GM23338 (cell line): ENCODE measurements at regions not wholly inside any gene's neighbourhood (a gene's known extent, or its start where the extent isn't known, plus 50 kb on each side); places are given as distances from the start of the nearest gene placed in this dataset.

Experiments used
- ATAC-seq: fragments of 200-7000 bp; cut with Tn5 transposase; 3 replicates; pipeline ENCODE4 v1.9.1; 2020
- DNase-seq: peaks from one replicate; pipeline ENCODE4 v3.0.0-alpha.2; 2015; ENCODE audit warnings: low spot score
- H2AFZ ChIP-seq: fragments of 200-600 bp; sonication (generic); 2 replicates; pipeline ENCODE4 v1.8.0; 2016; ENCODE audit warnings: antibody characterized with exemption, mild to moderate bottlenecking, moderate library complexity
- H3F3A ChIP-seq: fragments of 200-600 bp; sonication (generic); replicated peaks from 2 replicates; pipeline ENCODE4 v1.8.0; 2017; ENCODE audit warnings: antibody characterized with exemption, mixed run types, low read depth
- H3K27ac ChIP-seq: fragments of 200-600 bp; sonication (generic); 2 replicates; pipeline ENCODE4 v1.6.1; 2016; ENCODE audit warnings: low read depth
- H3K27me3 ChIP-seq: fragments of 200-600 bp; sonication (generic); 2 replicates; pipeline ENCODE4 v1.8.0; 2016; ENCODE audit warnings: mild to moderate bottlenecking, mixed run types, moderate library complexity; ENCODE audit not compliant: insufficient read depth
- H3K36me3 ChIP-seq: fragments of 200-600 bp; sonication (generic); 2 replicates; pipeline ENCODE4 v1.8.0; 2016; ENCODE audit warnings: mild to moderate bottlenecking; ENCODE audit not compliant: insufficient read depth
- H3K4me1 ChIP-seq: fragments of 200-600 bp; sonication (generic); 2 replicates; pipeline ENCODE4 v1.8.0; 2016; ENCODE audit warnings: mild to moderate bottlenecking, moderate library complexity; ENCODE audit not compliant: insufficient read depth
- H3K4me2 ChIP-seq: fragments of 200-600 bp; sonication (generic); 2 replicates; pipeline ENCODE4 v1.7.1; 2017; ENCODE audit warnings: mixed run types
- H3K4me3 ChIP-seq: fragments of 200-600 bp; sonication (generic); 2 replicates; pipeline ENCODE4 v1.6.1; 2016; ENCODE audit warnings: mixed run types
- H3K79me2 ChIP-seq: fragments of 200-600 bp; sonication (generic); replicated peaks from 2 replicates; pipeline ENCODE4 v1.8.0; 2017; ENCODE audit warnings: mild to moderate bottlenecking; ENCODE audit not compliant: insufficient read depth
- H3K9me2 ChIP-seq: fragments of 200-600 bp; sonication (generic); 2 replicates; pipeline ENCODE4 v1.8.0; 2017; ENCODE audit not compliant: insufficient read depth
- H4K20me1 ChIP-seq: fragments of 200-600 bp; sonication (generic); replicated peaks from 2 replicates; pipeline ENCODE4 v1.8.0; 2017; ENCODE audit warnings: mild to moderate bottlenecking; ENCODE audit not compliant: insufficient read depth
- H3K27ac Mint-ChIP-seq: 2 replicates; pipeline ENCODE4 v1.8.0; 2020; ENCODE audit warnings: inconsistent platforms, mild to moderate bottlenecking, moderate library complexity, mixed read lengths
- H3K27me3 Mint-ChIP-seq: 3 replicates; pipeline ENCODE4 v1.8.0; 2022; ENCODE audit warnings: low read depth, mild to moderate bottlenecking, moderate library complexity, mixed read lengths, inconsistent platforms; ENCODE audit not compliant: insufficient read depth, poor library complexity
- H3K36me3 Mint-ChIP-seq: 3 replicates; pipeline ENCODE4 v1.8.0; 2021; ENCODE audit warnings: low read depth, mild to moderate bottlenecking, inconsistent platforms, moderate library complexity, mixed read lengths
- H3K4me1 Mint-ChIP-seq: 3 replicates; pipeline ENCODE4 v1.8.0; 2020; ENCODE audit warnings: mild to moderate bottlenecking, inconsistent platforms, mixed read lengths
- H3K4me3 Mint-ChIP-seq: 3 replicates; pipeline ENCODE4 v1.8.0; 2021; ENCODE audit warnings: moderate library complexity, mild to moderate bottlenecking, inconsistent platforms, mixed read lengths
- H3K9me3 Mint-ChIP-seq: 3 replicates; pipeline ENCODE4 v1.8.0; 2020; ENCODE audit warnings: moderate library complexity, mild to moderate bottlenecking, inconsistent platforms, mixed read lengths
- EZH2 ChIP-seq: fragments of 200-600 bp; sonication (generic); IDR thresholded peaks from one replicate; pipeline ENCODE4 v1.8.0; 2017; ENCODE audit warnings: antibody characterized with exemption, mild to moderate bottlenecking, low read depth; ENCODE audit not compliant: unreplicated experiment
- REST ChIP-seq: IDR thresholded peaks from one replicate; pipeline ENCODE4 v1.6.1; 2018; ENCODE audit warnings: antibody characterized with exemption; ENCODE audit not compliant: unreplicated experiment
- ZNF114 ChIP-seq: fragments of 250-450 bp; sonication (Bioruptor Pico); IDR thresholded peaks from 2 replicates; pipeline ENCODE4 v1.5.0; 2020; ENCODE audit warnings: mild to moderate bottlenecking, moderate library complexity
- ZNF331 ChIP-seq: fragments of 250-450 bp; sonication (Bioruptor Pico); IDR thresholded peaks from 2 replicates; pipeline ENCODE4 v1.5.0; 2020; ENCODE audit warnings: low read depth, mild to moderate bottlenecking, moderate library complexity
- TF ChIP-seq, protein P1 (sequence below), 2 experiments: fragments of 200-600 bp in 1 of 2; sonication (generic) in 1 of 2; conservative IDR thresholded peaks; 2 replicates each; pipeline versions ENCODE4 v1.5.1 to v1.6.1; 2016 to 2017; ENCODE audit warnings: antibody characterized with exemption in 2 of 2, low read depth in 2 of 2, mild to moderate bottlenecking in 2 of 2, moderate library complexity in 1 of 2

- TF ChIP-seq REST, result no peak
Measured at GRCh38 chr20:6418732-6419131, 295.9 kb upstream of the FERMT1 start (continued).

GRCh38 chr20:6416371-6416770 is 293.5 kb upstream of the FERMT1 start:
- peaks cover 2% of the 10 kb centered on the region for H3K27me3 Mint-ChIP-seq
- H3K36me3 Mint-ChIP-seq, result no peaks in the 10 kb centered on the region
- H3K4me1 Mint-ChIP-seq, result peaks cover 7% of the 10 kb centered on the region
- Histone ChIP-seq H3K4me2 (no peak overlapping the region), H3K79me2 (no peaks in the 10 kb centered on the region), H4K20me1 (no peaks in the 10 kb centered on the region), H3K4me3 (no peak overlapping the region), H3F3A (no peaks in the 10 kb centered on the region), H3K27me3 (no peaks in the 10 kb centered on the region), H2AFZ (no peak overlapping the region), H3K27ac (no peak overlapping the region), H3K36me3 (no peaks in the 10 kb centered on the region), H3K9me2 (no peaks in the 10 kb centered on the region; the same call in 1 of the 2 replicates), H3K4me1 (no peaks in the 10 kb centered on the region; the same call in 1 of the 2 replicates)
- H3K27ac Mint-ChIP-seq, result no peak overlapping the region
- peak; percentile 16 for DNase-seq
- no peak overlapping the region for H3K4me3 Mint-ChIP-seq
- TF ChIP-seq, protein P1, sequence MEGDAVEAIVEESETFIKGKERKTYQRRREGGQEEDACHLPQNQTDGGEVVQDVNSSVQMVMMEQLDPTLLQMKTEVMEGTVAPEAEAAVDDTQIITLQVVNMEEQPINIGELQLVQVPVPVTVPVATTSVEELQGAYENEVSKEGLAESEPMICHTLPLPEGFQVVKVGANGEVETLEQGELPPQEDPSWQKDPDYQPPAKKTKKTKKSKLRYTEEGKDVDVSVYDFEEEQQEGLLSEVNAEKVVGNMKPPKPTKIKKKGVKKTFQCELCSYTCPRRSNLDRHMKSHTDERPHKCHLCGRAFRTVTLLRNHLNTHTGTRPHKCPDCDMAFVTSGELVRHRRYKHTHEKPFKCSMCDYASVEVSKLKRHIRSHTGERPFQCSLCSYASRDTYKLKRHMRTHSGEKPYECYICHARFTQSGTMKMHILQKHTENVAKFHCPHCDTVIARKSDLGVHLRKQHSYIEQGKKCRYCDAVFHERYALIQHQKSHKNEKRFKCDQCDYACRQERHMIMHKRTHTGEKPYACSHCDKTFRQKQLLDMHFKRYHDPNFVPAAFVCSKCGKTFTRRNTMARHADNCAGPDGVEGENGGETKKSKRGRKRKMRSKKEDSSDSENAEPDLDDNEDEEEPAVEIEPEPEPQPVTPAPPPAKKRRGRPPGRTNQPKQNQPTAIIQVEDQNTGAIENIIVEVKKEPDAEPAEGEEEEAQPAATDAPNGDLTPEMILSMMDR (conservative IDR thresholded peaks at IDR 0.05; ENCODE audit: low read depth in 2 of 2), result peak; percentile 54 to 55
- TF ChIP-seq ZNF114 (CRISPR knock-in tag), result no peak
- ATAC-seq, result peak; percentile 58; the same call in 2 of the 3 replicates
- no peaks in the 10 kb centered on the region; the same call in 2 of the 3 replicates for H3K9me3 Mint-ChIP-seq

DNA sequence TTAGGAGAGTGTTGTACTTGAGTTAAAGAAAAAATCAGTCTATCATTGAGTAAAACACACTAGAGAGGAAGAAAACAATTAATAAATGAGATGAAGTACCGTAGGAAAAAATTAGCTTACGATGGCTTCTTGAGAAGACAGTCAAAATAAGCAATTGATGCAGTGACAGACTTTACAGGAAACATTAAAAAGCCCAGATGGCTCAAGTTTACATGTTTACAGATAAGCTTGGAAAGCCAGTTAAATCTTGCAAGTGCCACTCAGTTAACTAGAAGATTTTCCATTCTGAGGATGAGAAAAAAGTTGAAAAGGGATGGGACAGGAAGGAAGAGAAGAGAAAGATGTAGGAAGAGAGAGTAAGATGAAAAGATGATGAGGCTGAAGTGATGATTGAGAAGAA is 288.8 kb upstream of the FERMT1 start:
- Mint-ChIP-seq H3K4me1 (no peaks in the 10 kb centered on the region), H3K4me3 (no peak overlapping the region), H3K9me3 (no peaks in the 10 kb centered on the region; the same call in 2 of the 3 replicates), H3K36me3 (no peaks in the 10 kb centered on the region), H3K27me3 (peaks cover 2% of the 10 kb centered on the region), H3K27ac (no peak overlapping the region)
- no peak overlapping the region for H3K4me2 ChIP-seq
- no peaks in the 10 kb centered on the region for H3K4me1 ChIP-seq
- no peak overlapping the region for H3K27ac ChIP-seq
- DNase-seq (no peak), ATAC-seq (no peak)
- no peaks in the 10 kb centered on the region; the same call in 1 of the 2 replicates for H3K9me2 ChIP-seq
- H4K20me1 ChIP-seq, result no peaks in the 10 kb centered on the region
- no peaks in the 10 kb centered on the region for H3K79me2 ChIP-seq
- no peaks in the 10 kb centered on the region for H3K36me3 ChIP-seq
- no peaks in the 10 kb centered on the region for H3K27me3 ChIP-seq
- H2AFZ ChIP-seq, result 0 out of 2 replicates have a peak overlapping the region, but pooled peaks have one; percentile 23
- no peak overlapping the region for H3K4me3 ChIP-seq
- no peaks in the 10 kb centered on the region for H3F3A ChIP-seq
- TF ChIP-seq ZNF331 (CRISPR knock-in tag), result no peak
- no peak for TF ChIP-seq EZH2
- TF ChIP-seq, protein P1 (conservative IDR thresholded peaks at IDR 0.05; ENCODE audit: low read depth in 2 of 2), result no peak
